K562 (cell line): ENCODE measurements at regions not wholly inside any gene's neighbourhood (a gene's known extent, or its start where the extent isn't known, plus 50 kb on each side); places are given as distances from the start of the nearest gene placed in this dataset.

Experiments used
- ATF1 ChIP-seq, 2 experiments: fragments of 450-650 bp in 1 of 2; IDR thresholded peaks; 2 replicates each; pipeline ENCODE4 v1.6.1; 2016; ENCODE audit warnings: missing compliant biosample characterization in 1 of 2, missing genetic modification characterization in 1 of 2
- FOXM1 ChIP-seq, 2 experiments: fragments of 450-650 bp in 1 of 2; sonication (generic) in 1 of 2; formaldehyde crosslinking in 1 of 2; IDR thresholded peaks; 2 replicates each; pipeline versions ENCODE4 v1.6.1 to v1.9.0; 2017 to 2022; ENCODE audit warnings: low read depth in 2 of 2, mild to moderate bottlenecking in 2 of 2, missing genetic modification reagents in 1 of 2, moderate library complexity in 1 of 2
- HDGF ChIP-seq: fragments of 450-650 bp; IDR thresholded peaks from 2 replicates; pipeline ENCODE4 v1.6.1; 2016
- JUND ChIP-seq, 2 experiments: IDR thresholded peaks; 2 replicates in 1 of 2; 3 replicates in 1 of 2; pipeline ENCODE4 v1.6.1; 2011; ENCODE audit warnings: borderline replicate concordance in 2 of 2, low read depth in 2 of 2, low read length in 2 of 2, improper control_type of control experiment in 1 of 2, missing biosample characterization in 1 of 2, missing genetic modification characterization in 1 of 2, missing genetic modification reagents in 1 of 2
- SP2 ChIP-seq: IDR thresholded peaks from 2 replicates; pipeline ENCODE4 v1.6.1; 2011; ENCODE audit warnings: mild to moderate bottlenecking, low read depth, low read length, moderate library complexity; ENCODE audit not compliant: poor library complexity, severe bottlenecking; ENCODE audit errors: extremely low read depth
- ZNF785 ChIP-seq: fragments of 250-450 bp; sonication (Bioruptor Pico); IDR thresholded peaks from 2 replicates; pipeline ENCODE4 v1.4.0; 2020; ENCODE audit warnings: mild to moderate bottlenecking

- TF ChIP-seq ATF1 (CRISPR knock-in tag; IDR thresholded peaks at IDR 0.05) (no peak), ATF1 (tag; IDR thresholded peaks at IDR 0.05) (no peak), SP2 (no peak), ZNF785 (CRISPR knock-in tag) (no peak), FOXM1 (IDR thresholded peaks at IDR 0.05; ENCODE audit: low read depth) (no peak), FOXM1 (CRISPR knock-in tag; IDR thresholded peaks at IDR 0.05; ENCODE audit: low read depth) (no peak), HDGF (no peak), JUND (IDR thresholded peaks at IDR 0.05; ENCODE audit: borderline replicate concordance, low read depth, low read length) (no peak), JUND (tag; IDR thresholded peaks at IDR 0.05; ENCODE audit: borderline replicate concordance, low read depth, low read length) (no peak)
Measured at GRCh38 chr1:82106672-82107071, 305.9 kb downstream of the ADGRL2 start.
